ENCODE measurements at regions not wholly inside any gene's neighbourhood (a gene's known extent, or its start where the extent isn't known, plus 50 kb on each side); places are given as distances from the start of the nearest gene placed in this dataset.

DNA sequence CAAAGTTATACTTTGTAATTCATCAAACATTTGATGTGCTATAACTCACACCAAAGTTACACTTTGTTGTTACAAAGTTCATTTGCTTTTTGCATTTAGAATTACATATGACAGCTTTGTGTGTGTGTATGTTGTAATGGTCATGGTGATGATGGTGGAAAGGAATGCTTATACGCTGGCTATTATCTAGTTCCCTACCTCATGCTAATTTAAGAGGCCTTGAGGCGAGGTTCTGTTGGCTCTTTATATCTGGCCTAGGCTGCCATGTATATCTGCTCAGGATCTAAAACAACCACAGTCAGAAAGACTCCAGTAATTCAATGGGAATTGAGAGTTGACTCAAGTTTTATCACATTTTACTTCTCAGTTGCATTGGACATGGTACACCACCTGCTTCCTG, 123.4 kb downstream of the SLC17A6 start:
- TF ChIP-seq GATA2 (IDR thresholded peaks at IDR 0.05; ENCODE audit: low read depth, low read length) = no peak
- TF ChIP-seq GATA3 (IDR thresholded peaks at IDR 0.05; ENCODE audit: low read depth, low read length) = no peak
